Activated naive CD4-positive, alpha-beta T cell treated with anti-CD3 and anti-CD28 coated beads, Interleukin-2, amount 50 U/mL, for 16 hours (primary cell): ENCODE measurements at regions not wholly inside any gene's neighbourhood (a gene's known extent, or its start where the extent isn't known, plus 50 kb on each side); places are given as distances from the start of the nearest gene placed in this dataset.
"Not testable (repeated sequence)": the region's sequence is repeated elsewhere in the genome, so short reads cannot be mapped to it uniquely, and the experiment has no call there.

Source experiments
- DNase-seq: peaks from one replicate; pipeline ENCODE4 v3.0.0-alpha.2; 2020

DNA sequence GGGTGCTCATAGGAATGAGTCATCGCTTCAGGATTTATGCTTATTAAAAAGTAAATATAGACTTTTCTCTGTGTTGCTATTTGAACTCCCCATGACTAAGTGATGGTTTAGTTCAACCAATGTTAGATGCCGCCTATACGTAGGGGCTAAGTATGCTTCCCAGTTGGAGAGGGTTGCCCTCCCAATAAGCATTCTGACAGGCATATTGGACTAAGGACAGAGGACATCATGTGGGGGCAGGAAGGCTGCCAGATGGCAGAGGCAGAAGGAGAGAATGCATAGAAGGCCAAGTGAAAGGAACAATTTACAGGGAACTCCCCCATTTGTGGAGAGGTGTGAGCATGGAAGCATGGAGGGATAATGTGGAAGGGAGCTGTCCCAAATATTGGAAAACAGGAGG lies 318.4 kb upstream of the OBI1 start:
- DNase-seq: no peak

DNA sequence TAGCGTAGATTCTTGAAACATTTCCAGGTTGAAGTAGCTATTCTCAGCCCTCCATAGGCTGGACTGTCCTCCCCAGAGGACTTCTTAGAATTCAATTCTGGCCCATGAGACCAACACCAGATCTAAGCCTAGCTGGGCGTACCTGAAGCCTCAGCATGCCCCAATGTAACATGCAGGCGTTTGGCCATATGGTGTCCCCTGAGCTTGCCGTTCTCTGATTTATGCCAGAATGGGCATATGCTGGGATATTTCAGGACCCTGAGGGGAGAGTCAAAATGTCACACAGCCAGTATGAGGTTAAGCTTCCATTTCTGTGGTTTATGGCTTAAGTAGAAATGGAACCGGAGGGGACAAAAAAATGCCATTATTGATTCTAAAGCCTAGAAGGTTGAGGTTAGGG lies 317.7 kb upstream of the OBI1 start:
- DNase-seq: no peak

DNA sequence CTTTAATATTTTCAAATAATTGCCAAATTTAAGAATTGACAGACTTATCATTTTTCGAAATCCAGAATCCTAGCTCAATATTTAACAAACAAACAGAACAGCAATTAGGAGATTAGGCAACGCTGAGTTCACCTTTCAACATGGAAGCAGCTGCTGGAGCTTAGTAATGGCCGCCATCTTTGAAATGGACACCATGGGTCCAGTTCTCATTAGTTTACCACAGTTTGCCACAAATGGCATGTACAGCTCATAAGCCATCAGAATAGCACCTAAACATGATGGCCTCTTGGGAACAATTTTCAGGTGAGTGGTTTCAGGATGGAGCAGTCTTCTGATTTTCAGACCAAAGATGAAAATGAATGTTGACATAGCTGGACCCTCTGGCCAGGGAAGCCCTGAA lies 313.6 kb upstream of the OBI1 start:
- DNase-seq: no peak

DNA sequence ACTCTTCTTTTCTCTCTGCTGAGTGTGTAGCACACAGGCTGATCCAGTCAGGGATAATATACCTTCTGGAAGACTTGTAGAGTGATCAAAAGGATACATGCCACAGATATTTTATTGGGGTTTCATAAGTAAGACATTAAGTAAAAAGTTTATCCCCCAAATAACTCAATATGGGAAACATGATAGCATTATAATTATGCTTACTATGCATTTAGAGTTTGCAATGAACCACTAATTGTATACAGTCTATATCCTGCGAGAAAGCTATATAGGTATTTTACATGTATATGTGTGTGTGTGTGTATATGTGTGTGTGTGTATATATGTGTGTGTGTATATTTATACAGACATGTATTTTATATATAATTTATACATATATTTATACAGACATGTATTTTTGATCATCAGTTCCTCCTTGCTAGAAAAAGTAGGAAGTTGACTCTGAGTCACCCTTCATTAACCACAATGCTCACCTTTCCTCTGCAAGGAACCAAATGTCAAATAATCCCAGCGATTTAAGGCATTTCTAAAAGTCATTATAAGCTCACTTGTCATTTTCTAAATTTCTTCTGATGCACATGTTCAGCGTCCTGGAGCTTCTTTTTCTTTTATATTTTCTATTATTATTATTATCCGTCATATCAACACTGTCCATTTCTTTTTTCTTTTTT lies 312.5 kb upstream of the OBI1 start:
- no peak for DNase-seq

DNA sequence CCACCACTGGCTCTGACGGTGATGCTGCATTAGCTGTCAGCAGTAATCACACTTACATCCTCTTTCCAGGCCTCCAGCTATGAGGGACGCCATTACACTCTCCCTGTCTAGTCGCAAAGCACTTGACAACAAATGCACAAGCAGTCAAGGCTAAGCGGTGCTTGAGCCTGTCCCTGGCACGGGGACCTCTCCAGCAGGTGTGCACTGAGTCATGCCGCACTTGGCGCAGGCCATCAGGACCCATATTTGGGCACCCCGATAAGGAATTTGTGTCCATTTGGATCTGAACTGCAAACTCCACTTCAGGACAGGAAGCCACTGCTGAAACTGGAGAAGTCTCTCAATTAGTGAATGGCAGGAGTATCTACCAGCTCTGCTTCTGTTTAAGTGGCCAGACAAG lies 301.9 kb upstream of the OBI1 start:
- DNase-seq: no peak

DNA sequence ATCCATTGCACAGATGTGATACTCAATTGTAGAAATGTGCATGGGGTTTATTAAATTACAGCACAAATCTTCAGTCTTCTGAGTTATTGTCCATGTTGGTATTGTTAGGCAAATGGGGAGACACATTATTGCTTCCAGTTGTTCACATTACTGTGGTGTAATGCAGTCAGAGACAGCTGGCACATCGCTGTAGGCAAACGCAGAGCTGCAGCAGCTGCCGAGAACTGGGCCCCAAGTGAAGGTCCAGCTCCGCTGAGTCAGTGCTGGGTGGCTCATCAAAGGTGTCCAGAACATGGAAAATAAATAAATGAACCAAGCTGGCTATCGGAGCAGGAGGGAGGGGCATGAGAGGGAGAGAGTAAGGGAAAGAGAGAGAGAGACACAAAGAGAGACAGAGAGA lies 299.1 kb upstream of the OBI1 start:
- no peak for DNase-seq

DNA sequence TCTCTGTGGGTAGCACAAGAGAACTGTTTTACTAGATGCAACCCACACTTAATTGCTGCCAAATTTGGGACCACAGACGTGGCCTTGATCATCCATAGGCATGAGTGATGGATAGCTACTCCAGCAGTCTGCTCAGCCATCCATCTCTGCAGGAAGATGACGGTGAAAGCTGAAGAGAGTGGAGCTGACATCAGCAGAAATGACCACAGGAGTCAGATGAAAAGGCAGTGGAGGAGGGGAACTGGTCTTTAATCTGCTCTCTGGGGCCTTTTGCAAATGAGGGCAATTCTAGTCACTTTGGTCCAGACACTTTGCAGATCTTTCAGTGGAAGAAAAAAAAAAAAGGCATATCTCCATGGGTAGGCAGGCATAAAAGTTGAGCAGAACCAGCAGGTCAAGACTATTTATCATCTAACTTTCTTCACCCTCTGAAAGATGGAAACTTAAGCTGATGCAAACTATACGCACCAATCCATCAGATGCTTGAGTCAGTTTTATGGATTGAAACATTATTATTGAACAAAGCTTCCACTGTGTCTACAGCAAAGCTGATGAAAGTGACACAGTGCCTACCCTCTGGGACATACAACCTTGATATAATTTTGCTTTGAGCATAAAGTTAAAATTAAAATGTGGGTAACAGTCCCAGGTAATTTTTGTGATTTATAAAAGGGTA lies 281.6 kb upstream of the OBI1 start:
- no peak for DNase-seq

DNA sequence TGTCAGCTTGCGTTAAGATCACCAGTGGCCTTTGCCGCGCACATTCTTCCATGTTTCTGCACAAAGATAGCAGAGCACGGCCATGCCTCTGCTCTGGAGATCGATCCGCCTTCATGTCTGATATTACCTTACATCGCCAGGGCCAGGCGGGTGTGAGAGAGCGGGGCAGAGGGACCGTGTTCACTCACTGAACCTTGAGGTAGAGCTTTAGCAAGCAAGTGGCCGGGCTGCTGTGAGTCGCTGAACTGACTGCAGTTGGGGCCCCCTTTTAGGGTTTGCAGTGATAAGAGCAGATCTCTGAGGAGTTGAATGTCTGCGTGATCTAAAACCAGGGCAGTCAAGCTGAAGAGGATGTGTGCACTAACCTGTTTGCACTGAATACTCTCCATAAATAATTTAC lies 275.4 kb upstream of the OBI1 start:
- DNase-seq: no peak

DNA sequence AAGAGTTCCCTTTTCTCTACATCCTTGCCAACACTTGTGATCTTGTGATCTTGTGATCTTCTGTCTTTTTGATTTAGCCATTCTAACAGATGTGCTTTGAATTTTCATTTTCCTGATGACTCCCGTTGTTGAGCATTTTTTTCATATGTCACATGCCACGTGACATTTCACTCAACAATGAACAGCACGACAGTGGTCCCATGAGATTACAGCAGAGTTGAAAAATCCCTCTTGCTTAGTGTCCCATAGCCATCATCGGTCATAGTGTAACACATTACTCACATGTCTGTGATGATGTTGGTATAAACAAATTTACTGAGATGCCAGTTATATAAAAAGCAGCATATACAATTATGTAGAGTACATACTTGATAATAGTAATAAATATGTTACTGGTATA lies 256.1 kb upstream of the OBI1 start:
- DNase-seq: no peak

DNA sequence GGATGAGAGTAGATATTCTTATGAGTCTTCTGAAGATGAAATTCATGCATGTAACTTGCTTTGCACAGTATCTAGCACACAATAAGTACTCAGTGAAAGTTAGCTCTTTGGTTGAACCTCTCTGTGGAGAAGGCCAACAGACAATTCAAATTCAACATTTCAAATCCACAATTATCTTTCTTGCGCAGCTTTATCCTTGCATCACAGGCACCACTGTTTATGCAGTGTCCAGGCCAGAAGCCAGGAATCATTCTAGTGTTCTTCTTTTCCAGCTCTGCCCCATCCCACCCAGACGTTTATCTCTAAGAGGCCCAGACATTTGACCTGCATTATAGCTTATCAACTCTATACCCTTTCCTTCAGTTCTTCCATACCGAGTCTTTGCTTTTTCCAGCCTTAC lies 254.7 kb upstream of the OBI1 start:
- DNase-seq: no peak

DNA sequence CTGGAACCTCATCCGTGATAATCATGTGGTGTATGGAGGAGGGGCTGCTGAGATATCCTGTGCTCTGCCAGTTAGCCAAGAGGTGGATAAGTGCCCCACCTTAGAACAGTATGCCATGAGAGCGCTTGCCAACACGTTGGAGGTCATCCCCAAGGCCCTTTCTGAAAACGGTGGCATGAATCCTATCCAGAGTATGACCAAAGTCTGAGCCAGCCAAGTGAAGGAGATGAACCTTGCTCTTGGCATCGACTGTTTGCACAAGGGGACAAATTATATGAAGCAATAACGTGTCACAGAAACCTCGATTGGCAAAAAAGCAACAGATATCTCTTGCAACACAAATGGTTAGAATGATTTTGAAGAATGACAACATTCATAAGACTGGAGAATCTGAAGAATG lies 251.2 kb upstream of the OBI1 start:
- no peak for DNase-seq

DNA sequence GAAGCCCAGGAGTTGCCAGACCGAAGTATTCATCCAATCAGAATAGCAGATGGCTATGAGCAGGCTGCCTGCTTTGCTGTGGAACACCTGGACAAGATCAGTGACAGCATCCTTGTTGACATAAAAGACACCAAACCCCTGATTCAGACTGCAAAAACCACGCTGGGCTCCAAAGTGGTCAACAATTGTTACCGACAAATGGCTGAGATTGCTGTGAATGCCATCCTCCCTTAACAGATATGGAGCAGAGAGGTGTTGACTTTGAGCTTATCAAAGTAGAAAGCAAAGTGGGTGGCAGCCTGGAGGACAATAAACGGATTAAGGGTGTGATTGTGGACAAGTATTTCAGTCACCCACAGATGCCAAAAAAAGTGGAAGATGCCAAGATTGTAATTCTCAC lies 250.3 kb upstream of the OBI1 start:
- DNase-seq: no peak

DNA sequence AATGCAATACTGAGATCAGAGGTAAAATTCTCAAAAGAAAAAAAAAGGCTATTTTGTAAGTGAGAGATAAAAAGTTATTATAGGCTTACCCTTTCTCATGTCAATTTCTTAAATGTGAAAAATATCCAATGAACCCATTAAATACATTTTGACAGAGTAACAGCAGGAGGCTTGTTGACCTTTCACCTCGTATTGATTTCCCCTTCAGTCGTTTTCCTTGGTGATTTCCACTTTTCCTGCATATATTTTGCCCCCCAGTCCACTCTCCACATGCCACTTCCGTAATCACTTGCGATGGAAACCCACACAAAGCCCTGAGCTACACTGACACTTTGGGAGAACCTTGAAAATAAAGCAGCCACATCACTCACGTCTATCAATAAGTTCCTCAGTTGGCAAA lies 248.1 kb upstream of the OBI1 start:
- DNase-seq: no peak

DNA sequence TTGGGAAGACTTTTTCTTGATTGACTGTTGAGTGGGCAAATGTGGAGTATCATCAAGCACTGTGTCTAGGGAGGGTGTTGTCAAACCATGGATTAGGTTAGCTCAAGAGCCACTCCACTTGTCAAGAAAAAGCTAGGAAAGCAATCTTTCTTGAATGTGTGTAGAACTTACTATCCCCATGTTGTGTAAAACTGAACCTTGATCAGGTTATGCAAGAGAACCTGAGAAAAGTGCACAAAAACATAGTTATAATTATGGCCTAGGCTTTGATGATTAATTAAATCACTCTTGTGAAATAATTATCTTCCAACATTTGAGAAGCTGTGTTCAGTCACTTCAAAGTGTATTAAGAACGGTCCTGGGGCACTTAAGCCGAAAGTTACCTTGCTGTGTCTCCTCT lies 238.2 kb upstream of the OBI1 start:
- DNase-seq: no peak

DNA sequence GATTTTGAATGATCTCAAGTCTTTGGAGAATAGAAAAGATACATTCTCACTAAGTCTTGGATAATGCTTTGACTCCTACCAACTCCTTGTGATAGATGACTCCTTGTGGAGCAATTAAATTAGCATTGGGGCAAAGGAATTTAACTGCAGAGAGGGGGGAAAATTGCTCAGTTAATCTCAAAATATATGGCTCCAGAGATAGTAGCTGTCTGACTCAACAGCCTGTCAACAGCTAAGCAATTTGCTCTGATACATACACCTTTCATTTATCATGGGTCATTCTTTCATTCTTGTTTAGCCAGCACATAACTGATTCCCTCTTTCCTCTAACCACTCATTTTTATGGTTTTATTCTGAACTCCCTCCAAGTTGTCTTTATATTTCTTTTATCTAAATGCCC lies 225.6 kb upstream of the OBI1 start:
- DNase-seq: no peak

DNA sequence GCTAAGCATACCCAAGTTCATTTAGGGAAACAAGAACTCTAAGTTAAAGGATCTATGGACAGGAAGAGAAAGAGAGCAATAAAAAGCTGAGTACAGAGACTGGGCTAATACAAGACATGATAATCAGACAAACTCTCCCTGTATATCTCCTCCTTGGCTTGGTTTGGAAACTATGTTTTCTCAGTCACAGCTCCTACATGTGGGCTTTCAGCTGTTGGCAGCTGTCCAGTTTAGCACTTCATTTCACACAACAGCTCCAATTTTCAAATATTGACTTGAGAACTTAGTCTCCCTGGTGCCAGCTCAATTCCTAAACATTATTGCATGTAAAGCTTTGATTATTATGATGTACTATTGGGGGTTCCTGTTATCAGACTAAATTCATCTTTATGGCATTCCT lies 222.8 kb upstream of the OBI1 start:
- DNase-seq: no peak

DNA sequence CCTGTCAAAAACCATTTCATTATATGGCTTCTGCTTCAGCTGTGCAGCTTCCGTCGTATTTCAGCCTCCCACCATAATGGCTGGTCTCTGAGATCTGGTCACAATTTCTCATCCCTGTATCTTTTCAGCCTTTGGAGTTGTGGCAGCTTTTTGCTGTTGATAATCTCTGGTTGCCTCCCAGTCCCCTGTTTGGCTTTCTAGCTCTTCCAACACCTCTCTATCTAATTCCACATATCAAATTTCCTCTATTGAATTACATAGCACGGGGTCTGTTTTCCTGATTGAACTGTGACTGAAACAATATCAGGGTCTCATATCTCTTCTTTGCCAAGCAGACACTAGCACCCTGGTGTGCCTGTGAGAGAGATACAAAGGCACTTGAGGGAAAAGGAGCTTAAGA lies 222.1 kb upstream of the OBI1 start:
- DNase-seq: no peak

DNA sequence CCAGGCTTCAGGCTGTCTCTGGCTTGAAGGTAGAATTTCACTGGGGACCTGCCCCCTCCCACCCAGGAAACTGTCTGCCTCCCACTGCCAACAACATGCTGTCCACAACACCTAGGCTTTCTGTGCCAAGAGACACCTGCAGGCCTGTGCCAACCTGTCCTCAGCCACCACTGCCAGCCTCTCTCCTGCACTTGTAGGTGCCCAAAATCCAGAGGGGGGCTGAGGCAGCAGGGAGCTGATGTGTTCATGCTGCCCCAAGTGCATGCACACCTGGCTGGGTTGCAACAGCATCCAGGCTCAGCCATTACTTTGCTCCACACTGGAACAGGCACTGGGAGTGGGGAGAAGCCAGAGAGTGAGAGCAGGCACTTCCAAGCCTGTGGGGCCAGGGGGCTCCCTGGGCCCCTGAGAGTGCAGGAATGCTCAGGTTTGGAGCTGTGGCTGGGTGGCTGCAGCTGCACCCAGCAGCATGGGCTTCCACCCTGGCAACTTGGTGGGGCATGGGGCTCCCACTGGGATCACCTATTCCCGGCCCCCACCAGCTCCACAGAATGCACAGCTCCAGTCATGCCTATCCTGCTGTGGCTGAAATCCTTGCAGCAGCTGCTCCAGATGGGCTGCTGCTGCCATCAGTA lies 218.1 kb upstream of the OBI1 start:
- no peak for DNase-seq

DNA sequence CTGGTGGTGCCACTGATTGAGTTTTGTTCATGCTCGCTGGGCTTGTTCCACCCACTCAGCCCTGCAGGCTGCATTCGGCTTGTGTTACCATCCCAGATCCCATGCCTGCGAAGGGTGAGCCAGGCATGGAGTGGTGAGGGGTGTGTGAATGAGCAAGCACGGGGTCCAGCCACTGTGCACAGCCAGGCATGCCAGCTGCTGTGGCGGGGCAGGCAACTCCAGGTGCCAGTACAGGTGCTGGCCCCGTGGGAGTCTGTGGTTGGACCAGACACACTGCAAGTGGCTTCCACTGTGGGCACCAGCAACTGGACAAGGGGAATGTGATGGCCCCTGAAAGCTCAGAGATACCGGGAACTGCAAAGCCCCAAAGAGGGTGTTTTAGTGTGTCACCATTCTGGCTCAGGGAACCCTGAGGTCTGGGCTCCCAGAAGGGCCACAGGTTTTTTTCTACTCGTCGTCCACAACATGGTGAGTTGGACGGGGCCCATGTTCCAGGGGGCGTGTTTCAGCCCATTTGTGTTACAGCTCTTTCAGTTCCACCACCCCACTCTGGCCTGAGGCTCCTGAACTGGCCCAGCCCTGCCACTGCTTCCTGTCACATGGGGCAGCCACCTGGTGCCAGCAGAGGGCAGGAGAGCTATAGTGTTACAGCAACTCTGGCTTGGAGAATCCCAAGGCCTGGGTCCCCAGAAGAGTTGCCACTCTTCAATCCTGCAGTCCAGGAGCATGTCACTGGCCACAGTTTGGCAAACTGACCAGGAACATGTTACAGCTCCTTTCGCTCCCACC lies 217.0 kb upstream of the OBI1 start:
- no peak for DNase-seq

DNA sequence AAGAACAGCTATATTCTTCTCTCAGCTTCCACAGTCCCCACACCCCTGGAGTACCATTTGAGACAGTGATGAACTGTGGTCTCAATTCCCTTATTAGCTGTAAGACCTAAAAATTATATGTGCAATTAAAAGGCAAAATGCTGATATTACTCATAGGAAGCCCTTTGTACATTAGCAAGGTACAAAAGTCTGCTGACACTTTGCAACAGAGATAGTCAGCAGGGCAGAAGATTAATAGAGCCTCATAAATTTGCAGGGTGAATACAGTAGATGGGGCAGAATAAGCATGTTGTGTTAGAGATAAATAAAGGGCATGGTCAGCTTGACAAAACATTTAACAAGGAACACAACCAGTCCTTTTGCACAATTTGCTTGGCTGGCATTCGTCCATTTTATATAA lies 210.0 kb upstream of the OBI1 start:
- no peak for DNase-seq

DNA sequence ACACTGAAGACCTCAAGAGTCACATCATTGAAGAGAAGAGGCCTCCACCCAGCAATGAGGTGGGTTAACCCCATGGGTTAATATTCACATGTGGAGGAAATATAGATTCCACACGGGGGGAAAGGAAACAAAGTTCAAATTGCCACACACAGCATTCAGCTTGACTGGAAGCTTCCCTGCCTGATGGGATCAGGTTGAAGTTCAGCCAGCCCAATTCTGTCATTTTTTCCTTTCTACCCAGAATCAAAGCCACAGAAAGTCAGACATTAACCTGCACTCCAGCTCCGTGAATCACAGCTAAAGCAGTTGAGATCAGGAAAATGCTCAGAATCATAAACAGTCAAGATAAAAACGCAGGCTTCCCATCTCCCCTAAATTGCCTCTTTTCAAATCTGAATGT lies 208.7 kb upstream of the OBI1 start:
- DNase-seq: no peak

DNA sequence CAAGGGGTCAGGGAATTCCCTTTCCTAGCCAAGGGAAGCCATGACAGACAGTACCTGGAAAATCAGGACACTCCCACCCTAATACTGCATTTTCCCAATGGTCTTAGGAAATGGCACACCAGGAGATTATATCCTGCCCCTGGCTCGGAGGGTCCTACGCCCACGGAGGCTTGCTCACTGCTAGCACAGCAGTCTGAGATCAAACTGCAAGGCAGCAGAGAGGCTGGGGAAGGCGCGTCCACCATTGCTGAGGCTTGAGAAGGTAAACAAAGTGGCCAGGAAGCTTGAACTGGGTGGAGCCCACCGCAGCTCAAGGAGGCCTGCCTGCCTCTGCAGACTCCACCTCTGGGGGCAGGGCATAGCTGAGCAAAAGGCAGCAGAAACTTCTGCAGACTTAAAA lies 207.1 kb upstream of the OBI1 start:
- DNase-seq: not testable (repeated sequence)

DNA sequence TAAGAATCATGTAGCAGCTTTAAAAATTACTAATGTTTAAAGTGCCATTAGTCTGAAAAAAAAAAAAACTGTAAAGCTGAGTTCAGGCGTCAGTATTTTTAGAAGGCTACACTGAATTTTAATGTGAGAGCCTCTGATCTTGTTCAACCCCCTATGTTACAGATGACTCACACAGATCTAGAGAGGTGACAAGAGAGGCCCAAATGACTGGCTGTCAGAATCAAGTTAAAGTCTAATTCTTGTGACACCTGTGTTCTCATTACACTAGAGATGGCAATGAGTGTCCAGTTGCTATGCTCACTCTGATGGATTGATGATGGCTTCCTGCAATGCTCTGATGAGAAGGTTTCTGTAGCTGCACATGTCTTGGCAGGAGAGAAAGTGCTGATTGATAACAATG lies 203.5 kb upstream of the OBI1 start:
- no peak for DNase-seq

DNA sequence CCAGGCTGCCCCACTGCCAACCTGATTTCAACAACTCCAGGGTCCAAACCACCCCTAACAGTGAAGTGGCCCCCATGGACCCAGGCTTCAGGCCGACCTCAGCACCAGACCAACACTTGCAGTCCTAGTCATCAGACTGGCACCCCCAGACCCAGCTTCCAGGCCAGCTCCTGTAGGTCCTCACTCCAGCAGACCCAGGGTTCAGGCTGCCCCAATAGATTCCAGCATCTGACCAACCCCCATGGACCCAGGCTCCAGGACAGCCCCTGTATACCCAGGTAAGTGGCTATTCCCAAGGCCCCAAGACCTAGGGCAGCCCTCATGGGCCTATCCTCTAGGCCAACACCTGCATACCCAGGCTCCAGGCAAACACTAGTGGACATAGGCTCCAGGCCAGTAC lies 193.8 kb upstream of the OBI1 start:
- no peak for DNase-seq
